HG02852 (cell line): ENCODE measurements at regions not wholly inside any gene's neighbourhood (a gene's known extent, or its start where the extent isn't known, plus 50 kb on each side); places are given as distances from the start of the nearest gene placed in this dataset.

ENCODE experiments used
- ATAC-seq: cut with Tn5 transposase; IDR thresholded peaks from one replicate; pipeline ENCODE4 v1.9.1; 2021; ENCODE audit warnings: mild to moderate bottlenecking, moderate library complexity; ENCODE audit not compliant: unreplicated experiment

DNA sequence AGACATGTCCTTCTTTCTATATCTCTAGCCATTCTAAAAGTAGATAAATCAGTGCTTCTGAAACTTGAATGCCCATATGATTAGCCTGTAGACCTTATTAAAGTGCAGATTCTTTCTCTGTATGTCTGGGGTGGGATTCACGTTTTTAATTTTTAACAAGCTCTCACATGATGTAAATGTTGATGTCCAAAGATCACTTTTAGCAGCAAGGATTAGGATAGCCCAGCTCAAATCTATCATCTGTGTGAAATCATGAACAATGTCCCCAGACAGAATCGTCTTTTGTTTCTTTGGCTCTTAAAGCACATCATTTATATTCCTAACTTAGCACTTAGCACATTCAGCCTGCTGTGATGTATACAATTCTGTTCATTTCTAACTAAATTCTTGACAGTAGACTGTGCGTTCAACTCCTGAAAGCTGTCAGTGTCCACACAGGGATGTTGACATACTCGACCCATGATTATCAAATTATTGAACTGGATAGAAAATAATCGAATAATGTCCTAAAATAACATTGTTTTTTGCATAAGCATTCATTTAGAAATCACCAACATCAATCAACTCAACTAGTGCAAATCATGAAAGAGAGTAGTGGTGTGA lies 102.1 kb upstream of the MLIP start:
- ATAC-seq: no peak

DNA sequence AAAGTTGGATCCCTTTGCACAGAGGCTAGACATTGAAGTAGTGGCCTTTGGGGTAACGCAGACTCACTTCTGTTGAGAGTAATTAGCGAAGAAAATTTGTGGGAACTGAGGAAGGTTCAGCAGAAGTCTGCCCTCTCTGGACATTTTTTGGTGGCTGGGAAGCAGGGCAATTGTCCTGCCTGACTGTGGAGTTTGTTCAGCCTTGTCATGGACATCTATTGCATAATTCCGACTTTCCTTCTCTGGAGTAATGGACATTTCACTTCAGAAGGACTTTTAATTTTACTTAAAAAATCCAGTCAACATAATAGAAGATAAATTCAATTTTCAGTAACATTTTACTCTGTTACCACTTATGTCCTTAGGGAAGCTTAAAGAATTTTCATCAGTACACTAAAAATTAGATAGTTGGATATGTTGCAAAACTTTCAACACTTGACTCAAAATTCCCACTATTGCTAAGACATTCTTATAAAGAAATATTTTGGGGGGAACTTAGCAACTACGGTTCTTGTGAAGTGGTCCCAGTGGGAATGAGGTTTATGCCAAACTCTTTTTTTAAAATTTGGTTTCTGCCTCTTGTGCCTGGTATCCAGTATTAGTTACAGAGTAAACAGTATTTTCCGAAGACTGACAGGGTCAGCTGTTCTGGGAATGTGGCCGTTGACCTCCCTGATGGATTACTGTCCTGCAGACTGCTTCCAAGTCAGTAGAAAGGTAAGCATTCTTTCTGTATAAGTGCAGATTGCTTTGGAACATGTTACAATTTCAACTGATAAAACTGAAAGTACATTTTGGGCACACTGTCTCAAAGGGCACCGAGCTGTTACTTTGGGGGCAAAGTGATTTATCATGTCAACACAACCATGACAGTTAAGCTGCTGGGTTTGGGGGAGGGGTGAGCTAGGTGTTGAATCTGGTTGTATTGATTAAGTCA lies 100.6 kb upstream of the MLIP start:
- ATAC-seq: no peak

DNA sequence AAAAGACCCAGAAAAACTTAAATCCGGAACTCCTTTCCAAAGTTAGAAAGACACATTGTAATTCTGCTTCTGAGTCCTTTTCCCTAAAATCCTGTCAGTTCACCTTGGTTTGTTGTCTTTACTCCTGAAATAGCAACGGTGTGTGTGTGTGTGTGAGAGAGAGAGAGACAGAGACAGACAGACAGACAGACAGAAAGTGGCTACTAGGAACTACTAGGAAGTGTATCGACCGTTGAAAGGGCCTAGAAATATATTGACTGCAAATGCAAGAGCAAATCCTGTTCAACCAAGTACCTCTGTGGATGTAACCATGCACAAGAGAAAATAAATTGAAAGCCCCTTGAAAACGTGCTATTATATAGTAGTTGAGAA lies 100.0 kb upstream of the MLIP start:
- ATAC-seq: no peak

DNA sequence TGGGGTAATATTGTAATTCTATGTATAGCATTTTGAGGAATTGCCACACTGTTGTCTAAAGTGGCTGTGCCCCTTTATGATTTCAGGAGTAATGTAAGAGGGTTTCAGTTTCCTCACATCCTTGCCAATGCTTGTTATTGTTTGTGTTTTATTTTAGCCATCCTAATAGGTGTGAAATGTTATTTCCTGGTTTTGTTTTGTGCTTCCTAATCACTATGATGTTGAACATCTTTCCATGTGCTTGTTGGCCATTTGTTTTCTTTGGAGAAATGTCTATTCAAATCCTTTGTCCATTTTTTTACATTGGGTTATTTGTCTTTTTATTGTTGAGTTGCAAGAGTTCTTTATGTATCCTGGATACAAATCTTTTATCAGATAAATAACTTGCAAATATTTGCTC lies 97.3 kb upstream of the MLIP start:
- no peak for ATAC-seq

DNA sequence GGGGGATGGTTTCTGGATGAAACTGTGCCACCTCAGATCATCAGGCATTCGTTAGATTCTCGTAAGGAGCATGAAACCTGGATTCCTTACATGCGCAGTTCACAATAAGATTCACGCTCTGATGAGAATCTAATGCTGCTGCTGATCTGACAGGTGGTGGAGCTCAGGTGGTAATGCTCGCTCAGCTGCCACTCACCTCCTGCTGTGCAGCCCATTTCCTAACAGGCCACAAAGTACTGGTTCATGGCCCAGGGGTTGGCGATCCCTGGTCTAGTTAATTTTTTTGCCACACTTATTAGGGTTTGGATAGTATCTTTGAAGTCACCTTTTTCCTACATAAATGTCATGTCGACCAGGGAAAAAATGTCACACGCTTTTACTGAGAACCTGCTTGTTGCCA lies 96.8 kb upstream of the MLIP start:
- no peak for ATAC-seq

DNA sequence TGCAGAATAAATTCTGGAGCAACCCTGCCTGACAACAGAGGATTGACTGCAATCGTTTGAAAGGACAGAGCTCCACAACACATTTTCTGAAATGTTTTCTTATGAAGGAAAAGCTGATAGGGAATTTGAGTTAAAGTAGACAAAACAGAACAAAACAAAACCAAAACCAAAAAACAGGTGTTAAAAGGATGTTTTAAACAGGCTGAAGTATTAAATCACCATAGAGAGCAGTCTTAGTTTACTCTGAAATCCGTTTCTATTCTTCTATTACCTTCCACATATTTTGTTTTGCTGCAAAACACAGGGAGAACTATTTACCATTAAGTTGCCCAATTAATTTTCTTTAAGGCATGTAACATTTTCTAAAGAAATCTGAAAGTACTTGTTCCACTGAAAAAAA lies 93.4 kb upstream of the MLIP start:
- no peak for ATAC-seq

DNA sequence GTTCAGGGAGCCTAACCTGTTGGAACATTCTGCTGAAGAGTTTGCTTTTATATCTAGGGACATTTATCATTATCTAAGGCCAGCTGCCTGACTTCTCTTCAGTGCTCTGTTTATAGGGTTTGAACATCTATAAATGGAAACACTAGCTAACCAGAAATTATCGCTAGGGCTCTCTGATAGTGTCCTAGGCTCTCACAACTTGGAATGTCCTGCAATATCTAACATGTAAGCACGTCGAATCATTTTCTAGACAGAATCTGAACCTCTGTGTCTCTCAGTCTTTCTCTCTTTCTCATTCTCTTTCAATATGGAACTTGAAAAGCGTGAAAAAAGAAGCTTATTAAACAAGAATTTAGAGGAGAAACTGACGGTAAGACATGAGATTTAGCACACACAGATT lies 92.5 kb upstream of the MLIP start:
- no peak for ATAC-seq

DNA sequence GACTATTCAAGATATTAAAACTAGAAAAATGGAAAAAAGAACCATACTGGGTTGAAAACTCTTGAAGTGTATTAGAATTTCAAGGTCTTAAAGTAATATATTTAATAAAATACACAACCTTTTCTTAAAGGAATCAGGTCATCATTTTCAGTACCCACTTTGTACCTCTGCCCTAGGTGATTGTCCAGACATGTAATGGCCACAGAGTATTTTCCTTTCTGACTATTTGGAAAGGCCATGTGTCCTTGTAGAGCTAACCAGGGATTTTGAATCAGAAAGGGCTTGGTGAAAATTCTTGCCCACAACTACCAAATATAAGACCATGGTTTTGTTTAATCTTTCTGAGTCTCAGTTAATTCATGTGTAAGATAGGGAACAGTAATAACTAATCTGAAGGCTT lies 91.4 kb upstream of the MLIP start:
- no peak for ATAC-seq

DNA sequence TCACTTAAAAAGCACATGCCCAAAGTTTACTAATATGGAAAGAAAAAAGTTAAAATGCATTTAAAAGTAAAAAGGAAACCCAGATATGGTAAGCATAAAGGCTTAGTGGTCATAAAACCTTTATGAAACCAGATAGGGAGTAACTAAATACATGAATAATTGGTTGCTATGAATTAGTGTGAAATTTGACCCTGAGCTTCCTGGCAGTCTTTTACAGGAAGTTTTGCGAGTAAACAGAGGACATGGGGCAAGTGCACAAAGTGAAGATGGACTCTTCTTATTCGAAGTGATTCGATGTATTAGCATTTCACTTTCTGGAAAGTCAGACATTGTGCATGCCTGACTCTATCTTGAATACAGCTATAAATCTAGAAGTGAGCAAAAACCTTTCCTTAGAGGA lies 90.9 kb upstream of the MLIP start:
- no peak for ATAC-seq

DNA sequence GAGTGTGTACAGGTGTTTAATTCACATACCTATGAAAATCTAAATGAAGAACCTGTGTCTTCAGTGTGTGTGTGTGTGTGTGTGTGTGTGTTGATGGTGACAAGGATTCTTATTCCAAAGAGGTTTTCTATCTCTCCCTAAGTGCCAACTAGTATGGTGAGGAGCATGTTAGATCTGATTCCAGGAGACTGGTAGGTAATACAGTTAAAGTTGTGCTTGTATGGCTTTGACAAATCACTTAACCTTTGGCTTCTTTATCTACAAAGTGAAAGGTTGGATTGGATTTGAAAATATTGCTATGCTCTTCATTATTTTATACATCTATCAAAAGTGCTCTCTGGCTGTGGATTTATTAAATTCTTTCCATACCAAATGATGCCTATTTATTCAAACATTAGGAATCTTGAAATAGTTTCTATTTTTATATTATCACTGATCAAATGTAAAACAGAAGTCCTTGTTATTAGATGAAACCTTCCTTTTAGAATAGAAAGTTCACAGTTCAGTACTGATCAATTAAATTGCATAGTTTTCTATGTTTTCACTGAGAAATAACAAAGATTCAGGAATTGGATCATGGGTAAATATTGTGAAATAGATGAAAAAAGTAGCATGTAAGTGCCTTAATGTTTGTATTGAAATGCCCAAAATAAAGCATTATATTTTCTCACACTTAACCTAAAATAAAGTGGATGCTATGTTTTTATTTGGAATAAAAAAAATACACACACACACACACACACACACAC lies 84.4 kb upstream of the MLIP start:
- no peak for ATAC-seq

DNA sequence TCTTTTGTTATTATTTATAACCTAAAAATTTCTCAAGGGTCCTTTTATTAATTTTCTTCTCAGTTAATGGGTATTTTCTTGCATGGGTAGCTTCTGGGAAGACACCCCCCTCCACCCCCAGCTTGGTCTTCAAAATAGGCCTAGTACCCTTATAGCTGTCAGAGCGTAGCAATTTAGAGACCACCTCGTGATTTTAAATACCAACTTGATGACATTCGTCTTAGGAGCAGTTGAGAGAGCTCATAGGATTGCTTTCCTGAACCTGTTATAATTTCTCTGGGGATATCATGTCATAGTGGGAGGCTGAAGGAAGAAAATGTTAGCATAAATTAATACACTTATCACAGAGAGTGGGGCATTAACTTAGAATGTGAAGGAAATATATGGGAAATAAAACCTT lies 83.1 kb upstream of the MLIP start:
- ATAC-seq: no peak

DNA sequence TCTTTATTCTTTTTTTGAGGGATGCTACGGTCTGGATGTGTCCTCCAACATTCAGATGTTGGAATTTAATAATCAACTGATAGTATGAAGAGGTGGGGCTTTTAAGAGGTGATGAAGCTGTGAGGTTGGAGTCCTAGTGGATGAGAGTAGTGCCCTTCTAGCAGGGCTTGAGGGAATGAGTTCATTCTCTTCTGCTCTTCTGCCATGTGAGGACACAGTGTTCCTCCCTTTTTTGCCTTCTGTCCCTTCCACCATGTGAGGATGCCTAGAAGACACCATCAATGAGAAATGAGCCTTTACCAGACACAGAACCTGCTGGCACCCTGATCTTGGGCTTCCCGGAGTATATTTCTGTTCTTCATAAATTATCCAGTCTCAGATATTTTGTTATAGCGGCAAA lies 82.1 kb upstream of the MLIP start:
- no peak for ATAC-seq

DNA sequence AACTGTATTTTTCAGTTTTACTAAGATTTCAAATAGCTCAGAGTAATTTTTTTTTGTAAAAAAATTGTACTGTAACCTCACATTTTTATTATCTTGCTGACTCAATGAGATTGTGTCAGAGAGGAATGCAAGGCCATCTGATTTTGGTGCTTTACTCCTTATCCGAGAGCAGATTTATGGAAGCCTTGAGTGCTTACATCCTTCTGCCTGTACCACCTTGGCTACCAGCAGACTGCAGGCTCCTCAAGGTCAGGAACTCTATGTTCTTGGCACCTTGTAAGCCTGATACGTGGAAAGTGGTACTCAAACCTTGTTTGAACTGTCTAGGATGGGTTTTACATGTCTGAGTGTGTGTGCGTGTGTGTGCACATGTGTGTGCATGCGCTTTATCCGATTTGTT lies 80.1 kb upstream of the MLIP start:
- no peak for ATAC-seq

DNA sequence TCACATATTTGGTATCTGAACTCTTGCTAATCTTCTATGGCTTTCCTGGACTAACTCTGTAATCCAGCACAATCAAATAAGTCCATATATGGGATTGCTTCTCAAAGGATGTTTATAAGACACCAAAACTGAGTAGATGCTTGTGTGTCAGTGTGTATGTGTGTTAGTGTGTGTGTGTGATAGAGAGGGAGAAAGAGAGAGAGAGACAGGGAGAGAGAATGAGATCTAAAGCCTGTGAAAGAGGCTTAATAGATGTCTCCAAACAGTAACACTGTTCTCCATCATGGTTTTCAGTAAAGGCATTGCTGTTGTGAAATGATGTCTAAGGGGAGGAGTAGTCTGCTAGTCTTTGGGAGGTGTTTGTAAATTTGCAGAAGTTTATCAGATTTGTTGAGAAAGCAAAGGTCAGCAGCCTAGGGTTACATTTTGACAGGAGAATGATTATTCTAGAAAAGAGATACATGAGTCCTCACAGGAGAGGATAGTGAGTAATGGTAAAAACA lies 73.9 kb upstream of the MLIP start:
- ATAC-seq: no peak

DNA sequence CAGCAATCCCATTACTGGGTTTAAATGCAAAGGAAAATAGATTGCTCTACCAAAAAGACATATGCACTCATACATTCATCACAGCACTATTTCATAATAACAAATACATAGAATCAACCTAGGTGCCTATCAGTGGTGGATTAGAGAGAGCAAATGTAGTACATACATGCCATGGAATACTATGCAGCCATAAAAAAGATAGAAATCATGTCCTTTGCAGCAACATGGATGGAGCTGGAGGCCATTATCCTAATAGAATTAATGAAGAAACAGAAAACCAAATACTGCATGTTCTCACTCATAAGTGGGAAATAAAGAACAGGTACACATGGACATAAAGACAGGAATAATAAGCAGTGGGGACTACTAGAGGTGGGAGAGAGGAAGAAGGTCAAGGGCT lies 70.7 kb upstream of the MLIP start:
- no peak for ATAC-seq

DNA sequence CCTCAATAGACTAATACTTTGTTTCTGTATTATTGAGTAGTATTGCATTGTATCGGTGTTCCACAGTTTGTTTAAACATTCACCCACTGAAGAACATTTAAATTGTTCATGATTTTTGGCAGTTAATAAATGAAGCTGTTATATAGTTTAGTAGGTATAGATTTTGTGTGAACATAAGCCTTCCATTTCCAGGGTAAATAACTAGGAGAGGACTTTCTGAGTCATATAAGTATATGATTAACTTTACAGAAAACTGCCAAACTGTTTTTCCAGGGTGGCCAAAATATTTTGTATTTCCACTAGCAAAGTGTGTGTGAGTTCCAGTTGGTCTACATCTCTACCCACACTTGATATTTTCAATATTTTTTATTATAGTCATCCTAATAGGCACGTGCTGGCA lies 70.0 kb upstream of the MLIP start:
- no peak for ATAC-seq

DNA sequence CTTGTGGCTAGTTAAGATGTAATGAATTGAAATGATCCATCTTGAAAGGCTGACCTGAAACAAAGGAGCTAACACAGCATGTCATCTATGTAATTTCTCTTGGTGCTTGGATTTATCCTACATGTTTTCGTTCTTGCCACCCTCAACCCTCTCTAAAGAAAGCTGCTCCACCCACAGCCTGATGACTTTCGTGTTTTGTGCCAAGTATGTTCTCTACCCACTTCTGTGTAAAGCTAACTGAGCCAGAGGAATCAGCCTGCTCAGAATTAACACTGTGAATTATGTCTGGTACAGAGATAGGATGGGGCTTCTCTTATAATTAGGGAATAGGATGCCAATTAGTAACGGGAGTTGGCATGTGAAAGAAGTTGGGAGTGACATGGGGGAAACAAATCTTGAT lies 67.9 kb upstream of the MLIP start:
- ATAC-seq: no peak

DNA sequence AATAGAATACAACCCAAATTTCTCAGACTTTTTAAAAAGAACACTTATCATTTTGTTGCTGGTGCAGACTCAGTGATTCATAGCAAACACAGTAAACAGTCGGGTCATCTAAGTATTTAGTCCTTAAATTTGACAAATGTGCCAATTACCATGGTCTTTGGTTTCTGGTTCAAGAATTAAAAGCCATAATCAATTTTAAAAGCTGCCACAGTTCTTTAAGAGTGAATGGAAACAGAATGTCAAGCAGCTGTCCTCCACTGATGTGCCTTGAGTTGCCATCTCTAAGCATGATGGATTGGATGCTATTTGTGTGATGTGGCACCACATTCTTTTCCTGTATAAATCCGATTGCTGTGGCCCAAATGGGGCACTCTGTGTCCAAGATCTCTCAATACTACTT lies 67.2 kb upstream of the MLIP start:
- ATAC-seq: no peak

DNA sequence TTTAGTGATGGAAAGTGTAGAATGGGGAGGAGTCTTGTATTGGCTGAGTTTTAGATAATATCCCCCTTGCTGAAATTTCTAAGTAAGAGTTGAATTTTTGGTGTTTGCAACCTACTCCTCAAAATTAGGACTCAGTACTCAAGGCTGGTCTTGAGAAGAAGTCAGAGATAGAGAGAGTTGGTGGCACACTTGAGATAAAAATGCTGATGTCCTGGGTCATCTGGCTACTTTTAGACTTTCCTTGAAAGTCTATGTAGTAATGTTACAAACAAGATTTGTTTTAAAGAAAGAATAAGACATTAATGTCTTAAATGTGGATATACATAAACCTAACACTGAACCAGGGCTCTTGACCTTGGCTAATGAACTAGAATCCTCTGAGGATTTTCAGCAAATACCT lies 62.5 kb upstream of the MLIP start:
- no peak for ATAC-seq

DNA sequence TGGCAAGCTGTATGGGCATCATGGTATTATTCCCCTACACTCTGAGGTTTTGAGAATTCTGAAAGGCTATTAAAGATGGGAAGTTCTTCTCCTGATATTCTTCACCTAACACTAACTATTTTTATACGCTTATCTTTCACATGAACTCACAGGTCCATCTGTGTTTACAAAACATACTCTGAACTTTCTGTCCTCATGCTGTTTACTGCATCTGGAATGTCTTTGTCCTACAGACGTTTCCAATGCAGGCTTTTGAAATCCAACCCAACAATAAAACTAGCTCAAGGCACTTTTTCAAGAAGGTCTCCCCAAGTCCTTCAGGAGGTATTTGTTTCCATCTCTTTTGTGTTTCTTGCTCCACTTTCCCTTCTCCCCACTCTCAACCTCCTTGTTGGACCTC lies 60.5 kb upstream of the MLIP start:
- ATAC-seq: no peak

DNA sequence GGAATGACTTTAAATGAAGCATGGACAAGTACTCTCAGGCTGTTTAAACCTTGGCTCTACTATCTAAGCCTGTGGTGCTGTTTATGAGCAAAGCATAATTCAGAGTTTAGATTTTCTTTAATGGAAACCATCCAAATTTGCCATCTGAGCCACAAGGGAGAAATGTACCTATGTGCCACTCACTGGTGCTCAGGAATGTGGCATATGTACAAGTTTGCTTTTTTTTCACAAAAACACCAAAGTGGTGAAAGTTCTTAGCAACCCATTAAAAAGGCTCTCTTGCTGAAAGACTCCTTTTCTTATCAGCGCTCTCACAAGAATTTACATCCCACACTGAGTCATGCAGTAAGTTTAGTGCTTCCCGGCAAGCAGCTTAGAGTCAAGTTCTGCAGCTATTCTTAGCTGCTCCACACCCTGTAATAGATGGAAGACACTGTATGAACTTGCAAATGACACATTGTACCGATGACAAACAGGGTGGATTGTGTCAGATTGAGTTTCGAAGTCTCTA lies 57.3 kb upstream of the MLIP start:
- no peak for ATAC-seq

DNA sequence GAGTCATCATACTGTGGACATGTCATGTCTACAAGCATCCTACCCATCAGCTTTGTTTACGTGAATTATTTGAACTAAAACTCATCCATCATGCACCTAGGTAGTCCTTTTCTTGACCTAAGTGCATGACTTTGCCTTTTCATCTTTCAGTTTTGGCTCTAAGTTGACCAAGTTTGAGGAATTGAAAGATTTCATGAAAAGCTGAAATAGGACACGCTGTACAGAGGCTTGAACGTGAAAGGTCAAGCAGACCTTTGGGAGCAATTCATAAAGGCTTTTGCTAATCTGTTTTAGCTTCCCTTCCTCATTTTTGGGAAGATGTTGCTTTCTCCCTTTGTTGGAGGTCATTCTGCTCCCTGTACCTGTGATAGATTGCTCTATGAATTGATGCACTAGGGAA lies 55.1 kb upstream of the MLIP start:
- no peak for ATAC-seq
